Retina (tissue), 1 donor: ENCODE measurements at regions not wholly inside any gene's neighbourhood (a gene's known extent, or its start where the extent isn't known, plus 50 kb on each side); places are given as distances from the start of the nearest gene placed in this dataset.

Experiments used
- DNase-seq: peaks from one replicate; pipeline ENCODE4 v3.0.0-alpha.2; 2016

DNA sequence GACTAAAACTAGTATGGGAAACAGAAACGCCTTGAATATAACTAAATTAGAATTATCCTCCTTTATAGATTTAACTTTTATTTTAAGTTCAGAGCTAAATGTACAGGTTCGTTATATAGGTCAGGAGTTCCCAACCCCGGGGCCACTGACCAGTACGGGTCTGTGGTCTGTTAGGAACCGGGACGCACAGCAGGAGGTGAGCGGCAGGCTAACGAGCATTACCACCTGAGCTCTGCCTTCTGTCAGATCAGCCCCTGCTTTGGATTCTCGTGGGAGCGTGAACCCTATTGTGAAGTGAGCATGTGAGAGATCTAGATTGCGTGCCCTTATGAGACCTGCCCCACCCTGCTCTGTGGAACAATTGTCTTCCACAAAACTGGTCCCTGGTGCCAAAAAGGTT is 51.0 kb downstream of the FAT4 start:
- DNase-seq = no peak

DNA sequence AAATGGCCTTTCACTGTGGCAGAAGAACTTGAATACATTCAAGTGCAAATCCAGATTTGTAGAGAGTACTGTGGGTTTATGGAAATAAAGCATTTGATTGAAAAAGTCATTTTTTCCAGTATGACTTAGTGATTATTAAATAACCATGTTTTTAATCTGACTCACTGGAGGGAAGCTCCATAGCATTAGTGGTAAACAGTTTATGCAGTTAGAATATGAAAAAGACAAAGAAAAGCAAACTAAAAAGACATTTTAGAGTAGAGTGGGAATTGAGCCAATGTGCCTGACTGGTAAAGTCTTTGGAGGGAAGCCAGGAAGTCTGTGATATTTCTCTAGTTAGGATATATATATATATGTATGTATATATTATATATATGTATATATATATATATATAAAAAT is 53.4 kb downstream of the FAT4 start:
- DNase-seq = no peak

DNA sequence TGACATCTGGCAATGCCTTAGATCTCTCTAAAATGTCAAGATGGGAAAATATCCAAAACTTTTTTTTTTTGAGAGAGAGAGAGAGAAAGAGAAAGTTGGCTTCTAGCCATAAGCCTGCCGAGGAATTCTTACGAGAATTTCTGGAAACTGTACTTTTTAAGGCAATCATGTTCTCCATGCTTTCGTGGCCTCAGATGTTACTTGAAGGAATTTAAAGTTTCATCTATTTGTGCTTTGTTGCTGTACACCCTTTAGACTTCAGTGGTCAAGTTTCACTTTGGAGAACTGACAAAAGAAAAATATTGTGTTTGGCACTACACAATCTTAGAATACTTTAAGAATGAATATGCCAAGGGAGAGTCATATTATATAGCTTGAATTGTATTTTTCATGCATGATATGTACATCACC is 53.9 kb downstream of the FAT4 start:
- no peak for DNase-seq

DNA sequence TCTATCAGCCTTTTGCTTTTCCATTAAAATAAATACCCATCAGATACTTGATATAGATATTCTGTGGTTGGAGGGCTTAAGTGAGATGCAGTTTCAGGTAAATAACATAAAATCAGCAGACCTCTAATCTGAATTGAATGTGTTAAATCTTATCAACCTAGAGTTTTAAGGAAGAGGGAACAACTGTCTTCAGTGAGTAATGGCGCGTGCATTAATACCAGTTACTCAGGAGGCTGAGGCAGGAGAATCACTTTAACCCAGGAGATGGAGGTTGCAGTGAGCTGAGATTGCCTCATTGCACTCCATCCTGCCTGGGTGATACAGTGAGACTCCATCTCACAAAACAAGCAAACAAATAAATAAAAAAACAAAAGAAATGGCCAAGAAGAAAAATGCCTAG is 54.3 kb downstream of the FAT4 start:
- DNase-seq = no peak

DNA sequence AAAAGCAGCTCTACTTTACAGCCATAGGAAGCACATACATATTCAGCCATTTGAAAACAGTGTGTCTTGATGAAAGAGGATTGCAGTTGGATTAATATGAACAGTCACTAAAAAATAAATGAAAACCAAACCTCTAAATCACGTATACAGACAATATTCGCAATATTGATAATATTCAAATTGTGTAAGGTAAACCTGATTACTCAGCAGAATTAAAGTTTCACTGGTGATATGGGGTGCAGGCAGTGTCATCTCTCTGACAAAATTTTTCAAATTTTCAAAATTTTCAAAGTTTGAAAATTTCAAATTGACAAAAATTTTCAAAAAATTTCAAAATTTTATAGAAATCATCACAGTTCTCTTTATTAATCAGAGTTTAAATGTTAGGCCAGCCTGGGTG is 55.7 kb downstream of the FAT4 start:
- no peak for DNase-seq

DNA sequence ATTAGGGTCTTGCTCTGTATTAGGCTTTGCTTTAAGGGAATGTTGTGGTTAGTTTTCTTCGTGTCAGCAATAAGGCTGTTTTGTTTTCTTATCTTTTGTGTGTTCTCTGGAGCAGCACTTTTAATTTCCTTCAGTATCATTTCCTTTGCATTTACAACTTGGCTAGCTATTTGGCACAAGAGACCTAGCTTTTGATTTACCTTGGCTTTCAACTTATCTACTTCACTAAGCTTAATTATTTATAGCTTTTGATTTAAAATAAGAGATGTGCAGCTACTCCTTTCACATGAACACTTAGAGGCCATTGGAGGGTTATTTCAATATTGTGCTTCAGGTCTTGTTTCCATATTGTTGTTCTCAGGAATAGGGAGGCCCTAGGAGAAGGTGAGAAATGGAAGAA is 68.2 kb downstream of the FAT4 start:
- DNase-seq = no peak

DNA sequence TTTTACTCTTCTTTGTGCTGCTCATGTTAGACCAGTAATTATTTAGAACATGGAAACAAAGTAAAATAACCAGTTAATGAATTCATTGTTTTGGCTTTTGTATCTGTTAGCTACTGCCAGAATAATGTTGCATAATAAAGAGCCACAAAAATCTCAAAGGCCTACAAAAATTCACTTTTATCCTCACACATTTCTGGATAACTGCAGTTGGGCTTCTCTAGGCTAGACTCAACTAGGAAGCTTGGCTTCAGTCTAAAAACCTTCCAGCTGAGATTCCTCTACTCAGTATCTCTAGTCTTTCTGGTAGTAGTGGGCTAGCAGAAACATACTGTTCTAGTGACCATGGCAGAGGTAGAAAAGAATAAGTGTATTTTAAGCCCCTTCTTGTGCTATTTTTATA is 73.0 kb downstream of the FAT4 start:
- DNase-seq = no peak

DNA sequence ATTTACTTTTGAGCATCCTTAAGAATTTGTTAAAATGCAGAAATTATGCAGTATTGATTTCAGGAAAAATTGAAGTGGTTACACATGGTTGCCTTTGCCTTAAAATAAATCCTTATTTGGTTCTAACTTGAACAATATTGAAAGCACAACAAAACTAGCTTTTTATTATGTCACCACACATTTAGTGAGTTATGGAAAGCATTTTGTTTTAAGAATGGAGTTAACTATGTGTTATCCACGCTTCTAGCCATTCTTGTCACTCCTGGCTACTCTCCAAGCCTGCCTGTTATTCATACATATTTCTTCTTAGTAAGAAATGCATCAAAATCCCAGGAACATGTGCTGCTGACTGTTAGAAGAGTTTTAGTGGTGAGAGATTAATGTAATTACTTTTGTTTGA is 73.9 kb downstream of the FAT4 start:
- DNase-seq = no peak

DNA sequence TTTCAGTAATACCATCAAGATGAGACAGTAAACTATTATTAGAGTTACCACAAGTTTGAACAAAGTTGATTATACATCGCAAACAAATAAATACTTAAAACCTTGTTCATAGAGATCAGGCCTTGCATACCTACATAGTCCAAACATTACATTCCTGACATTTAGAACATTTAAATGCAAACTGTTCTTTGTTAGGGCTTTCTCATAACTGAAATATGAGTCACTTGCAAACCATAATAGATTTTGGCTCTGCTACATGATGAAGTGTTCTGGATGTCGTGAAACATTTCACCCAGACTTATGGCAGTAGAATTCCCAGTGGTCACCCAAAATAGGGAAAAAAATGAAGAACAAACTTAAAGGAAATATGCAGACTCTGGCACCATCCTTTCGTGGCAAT is 75.0 kb downstream of the FAT4 start:
- DNase-seq = no peak

DNA sequence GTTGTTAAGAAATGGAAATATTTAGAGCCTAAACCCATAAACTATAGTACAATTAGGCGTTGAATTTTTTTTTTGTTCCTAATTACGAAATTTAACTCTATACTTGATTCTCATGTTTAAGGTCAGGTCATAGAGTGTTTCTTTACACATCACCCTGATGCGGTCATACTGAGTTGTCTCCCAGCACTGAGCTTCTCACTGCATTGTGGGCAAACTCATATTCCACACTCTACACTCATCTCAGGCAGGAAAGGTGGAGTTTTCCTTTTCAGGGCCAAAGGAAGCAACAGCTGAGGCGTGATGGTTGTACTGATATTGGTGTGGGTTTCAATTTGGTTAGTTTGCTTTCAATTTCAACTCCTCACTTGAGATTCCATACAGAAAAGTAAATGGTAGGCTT is 75.4 kb downstream of the FAT4 start:
- no peak for DNase-seq

DNA sequence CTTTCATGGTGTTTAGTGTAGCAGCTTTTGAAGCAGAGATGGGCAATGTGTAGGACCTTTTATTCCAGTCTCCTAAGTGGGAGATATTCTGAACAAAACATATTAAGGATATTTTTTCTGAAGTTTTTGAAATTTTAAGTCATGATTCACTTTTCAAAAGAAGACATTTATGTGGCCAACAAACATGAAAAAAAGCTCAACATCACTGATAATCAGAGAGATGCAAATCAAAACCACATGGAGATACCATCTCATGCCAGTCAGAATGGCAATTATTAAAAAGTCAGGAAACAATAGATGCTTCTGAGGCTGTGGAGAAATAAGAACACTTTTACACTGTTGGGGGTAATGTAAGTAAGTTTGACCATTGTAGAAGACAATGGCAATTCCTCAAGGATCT is 76.0 kb downstream of the FAT4 start:
- DNase-seq = no peak

DNA sequence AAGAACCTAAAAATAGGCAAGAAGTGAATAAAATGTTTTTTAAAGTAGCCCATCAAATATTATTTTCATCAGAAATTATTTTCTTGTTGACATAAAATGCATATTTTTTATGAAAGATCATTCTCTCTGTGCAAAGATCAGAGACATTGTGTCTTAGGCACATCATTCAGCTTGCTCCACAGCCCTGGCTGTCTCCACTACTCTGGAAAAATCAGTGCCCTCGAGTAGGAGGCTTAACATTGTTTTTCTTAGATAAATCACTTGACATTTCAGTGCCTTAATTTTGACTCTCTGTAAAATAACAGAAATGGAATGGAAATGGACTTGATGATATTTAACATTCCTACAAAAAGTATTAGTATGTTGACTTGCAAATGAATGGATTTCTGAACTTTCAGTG is 77.9 kb downstream of the FAT4 start:
- DNase-seq = no peak

DNA sequence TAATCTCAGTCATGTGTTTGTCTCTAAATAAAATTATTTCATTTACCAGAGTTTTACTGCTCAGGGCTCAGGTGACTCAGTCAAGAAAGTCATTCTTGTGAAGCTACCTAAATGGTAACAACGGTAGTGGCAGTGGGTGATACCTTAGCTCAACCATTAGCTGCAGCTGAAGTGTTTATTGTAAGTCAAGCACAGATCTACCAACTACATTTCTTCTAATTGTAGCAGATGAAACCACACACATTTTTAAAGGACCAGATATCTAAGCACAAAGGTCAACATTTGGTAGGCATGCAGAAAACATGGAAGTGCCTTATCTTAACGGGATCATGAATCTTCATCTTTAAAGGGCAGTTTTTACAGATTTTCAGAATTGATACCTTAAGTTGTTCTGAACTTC is 79.1 kb downstream of the FAT4 start:
- DNase-seq = no peak

DNA sequence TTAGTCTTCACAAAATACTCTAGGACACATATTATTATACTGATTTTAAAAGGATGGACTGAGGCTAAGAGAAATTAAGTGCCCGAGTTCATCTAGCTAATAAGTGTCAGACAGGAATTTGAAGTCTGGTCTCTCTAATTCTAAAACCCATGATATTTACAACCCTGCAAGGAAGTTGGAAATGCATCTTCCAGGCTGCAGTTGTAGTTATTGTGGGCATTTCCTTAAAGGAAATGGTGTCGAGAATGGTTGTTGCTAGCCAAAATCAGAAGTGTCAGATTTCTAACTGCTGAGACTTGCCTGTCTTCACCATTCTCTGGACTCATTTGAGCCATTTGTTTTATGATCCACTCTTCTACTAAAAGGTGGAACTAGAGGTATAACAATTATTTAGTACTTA is 82.5 kb downstream of the FAT4 start:
- no peak for DNase-seq

DNA sequence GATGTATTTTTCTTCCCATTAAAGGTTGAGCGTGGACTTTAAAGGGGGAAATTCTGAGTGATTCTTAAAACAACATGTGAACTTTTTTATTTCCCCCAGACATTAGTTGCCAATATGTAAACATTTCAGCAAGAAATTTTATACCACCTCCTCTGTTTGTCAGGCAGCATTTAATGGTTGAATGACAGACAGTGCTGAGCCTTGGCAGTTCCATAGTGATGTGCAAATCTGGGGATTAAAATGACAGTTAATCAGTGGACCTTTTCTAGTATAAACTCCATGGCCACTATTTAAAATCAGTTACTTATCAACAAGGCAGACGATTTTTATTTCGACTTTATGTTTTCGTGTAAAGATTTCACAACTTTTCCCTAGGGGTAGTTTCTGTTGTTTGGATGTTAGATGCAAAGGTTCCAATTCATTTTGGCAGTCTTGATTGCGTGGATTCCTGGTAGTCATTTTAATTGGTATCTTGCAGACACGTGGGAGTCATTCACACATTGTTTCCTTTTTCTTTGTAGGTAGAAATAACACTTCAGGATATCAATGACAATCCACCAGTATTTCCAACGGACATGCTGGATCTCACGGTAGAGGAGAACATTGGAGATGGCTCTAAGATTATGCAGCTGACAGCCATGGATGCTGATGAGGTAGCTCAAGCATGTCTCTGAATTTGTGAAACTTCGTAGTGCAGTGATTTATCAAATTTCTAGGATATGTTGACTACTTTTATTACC is 83.7 kb downstream of the FAT4 start:
- peak; percentile 51 for DNase-seq

DNA sequence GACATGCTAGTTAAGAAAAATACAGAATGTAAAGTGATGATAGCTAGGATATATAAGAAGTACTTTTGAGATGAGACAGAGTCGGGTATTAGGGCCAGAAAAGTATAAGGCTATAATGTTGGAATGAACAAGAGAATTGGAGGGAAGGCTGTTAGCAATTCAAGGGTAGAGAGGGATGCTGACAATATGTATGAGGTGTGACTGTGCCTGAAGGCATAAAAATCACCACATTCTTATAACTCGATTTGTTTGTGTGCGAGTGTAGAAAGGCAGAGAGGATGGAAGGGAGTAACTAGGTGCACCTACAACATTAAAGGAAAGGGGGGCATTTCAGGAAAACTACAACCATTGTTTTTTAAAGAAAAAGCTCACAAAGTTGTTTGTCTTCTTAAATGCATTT is 86.0 kb downstream of the FAT4 start:
- no peak for DNase-seq

DNA sequence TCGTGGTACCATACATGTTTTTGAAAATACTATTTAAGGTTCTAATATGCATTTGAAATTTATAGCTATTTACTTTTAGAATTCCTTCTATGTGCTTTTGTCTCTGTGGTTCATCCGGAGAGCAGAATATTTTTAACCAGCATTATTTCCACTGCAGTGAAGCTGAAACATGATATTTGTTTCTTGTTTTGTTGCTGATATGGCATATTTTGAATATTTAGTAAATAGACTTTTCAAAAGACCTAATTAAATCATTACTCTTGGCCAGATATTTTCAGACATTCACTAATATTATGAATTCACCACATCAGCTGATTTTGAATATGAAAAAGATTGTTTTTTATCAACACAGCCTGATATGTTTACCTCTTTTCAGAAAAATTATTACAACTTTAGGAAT is 87.0 kb downstream of the FAT4 start:
- no peak for DNase-seq

DNA sequence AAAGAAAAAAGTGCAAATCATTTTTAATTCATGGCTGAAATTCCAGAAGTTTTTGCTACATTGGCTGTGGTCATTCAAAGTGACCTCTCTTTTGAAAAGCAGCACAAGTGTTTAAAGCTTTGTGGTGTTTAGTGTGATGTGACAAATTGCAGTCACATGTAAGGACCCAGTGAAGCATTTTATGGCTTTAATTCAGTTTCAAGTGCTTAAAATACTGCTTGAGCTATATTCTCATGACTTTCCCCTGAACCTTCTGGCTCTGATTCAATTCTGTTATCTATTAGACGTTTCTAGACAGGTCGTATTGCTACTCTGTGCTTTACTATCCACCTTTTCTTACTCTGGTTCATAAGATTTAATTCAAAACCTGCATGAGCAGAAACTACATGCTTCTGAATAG is 105.8 kb downstream of the FAT4 start:
- DNase-seq = no peak

DNA sequence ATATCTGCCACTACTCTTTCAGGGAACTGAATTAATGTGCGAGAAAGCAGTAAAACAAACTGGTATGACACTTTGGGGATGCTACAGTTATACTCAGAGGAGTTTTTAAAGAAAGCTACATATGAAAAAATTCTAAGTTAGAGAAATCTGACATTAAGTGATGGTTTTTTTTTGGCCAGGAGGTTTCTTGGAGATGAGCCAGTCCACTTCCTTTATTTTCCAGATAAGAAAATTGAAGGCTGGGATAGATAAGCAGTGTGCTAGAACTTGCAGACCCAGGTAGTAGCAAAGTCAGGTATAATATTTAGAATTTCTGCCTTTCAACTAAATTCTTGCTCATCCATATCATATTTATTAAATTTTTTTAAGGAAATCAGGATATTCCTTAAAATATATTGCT is 106.8 kb downstream of the FAT4 start:
- DNase-seq = no peak

DNA sequence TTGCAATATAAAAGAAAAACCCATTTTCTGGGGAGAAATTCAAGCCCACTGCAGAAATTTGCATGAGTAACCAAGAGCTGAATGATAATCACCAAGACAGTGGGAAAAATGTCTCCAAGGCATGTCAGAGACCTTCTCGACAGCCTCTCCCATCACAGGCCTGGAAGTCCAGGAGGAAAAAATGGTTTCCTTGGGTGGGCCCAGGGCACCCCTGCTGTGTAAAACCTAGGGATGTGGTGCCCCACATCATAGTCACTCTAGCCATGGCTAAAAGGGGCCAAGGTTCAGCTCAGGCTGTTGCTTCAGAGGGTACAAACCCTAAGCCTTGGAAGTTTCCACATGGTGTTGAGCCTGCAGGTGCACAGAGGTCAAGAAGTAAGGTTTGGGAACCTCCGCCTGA is 108.4 kb downstream of the FAT4 start:
- DNase-seq = no peak

DNA sequence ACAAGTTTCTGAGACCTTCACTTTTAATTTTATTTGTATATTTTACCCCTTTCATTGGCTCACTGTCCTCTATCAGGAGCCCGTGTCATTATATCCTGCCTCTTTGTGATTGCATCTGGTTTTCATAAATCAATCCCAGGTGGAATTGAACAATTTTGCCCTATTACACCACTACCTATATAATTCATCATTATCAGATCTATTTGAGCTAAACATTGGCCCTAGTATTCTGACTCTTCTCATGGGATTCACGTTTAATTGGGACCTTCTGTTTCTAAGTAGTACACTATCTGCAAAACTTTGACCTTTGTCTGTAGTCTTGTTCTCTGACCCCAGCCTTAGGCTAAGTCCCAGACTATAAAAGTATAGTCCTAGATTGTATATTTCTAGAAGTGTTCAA is 114.1 kb downstream of the FAT4 start:
- no peak for DNase-seq

DNA sequence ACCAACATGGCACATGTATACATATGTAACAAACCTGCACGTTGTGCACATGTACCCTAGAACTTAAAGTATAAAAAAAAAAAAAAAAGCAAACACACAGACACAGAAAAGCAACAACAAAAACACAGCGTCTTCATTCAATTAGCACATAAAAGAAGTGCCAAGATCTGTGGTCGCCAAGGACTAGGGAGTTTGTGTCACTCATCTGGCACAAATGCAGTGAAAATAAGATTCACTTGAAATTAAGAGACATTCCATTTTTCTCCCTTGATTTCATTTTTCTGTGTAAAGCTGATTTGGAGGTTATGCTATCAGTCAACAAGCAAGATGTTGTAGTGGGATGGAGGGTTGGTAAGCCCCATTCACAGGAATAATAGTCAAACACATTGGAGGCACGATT is 115.3 kb downstream of the FAT4 start:
- DNase-seq = no peak

DNA sequence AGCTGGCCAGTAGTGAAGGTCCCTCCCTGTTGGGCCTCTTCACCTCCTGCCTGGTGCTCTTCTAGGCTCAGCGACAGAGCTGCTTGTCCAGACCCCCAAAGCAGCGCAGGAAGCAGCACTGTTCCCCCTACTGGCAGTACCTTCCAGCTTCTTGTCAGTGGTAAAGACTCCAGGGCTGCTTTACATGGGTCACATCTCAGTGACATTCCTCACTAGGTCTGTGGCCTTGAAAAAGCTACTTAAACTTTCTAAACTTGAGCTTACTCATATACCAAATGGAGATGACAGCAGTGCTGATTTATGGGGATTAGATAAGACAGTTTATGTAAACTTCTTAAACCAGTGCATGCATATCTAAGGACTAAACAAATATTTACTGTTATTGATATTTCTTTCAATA is 117.3 kb downstream of the FAT4 start:
- DNase-seq = no peak

DNA sequence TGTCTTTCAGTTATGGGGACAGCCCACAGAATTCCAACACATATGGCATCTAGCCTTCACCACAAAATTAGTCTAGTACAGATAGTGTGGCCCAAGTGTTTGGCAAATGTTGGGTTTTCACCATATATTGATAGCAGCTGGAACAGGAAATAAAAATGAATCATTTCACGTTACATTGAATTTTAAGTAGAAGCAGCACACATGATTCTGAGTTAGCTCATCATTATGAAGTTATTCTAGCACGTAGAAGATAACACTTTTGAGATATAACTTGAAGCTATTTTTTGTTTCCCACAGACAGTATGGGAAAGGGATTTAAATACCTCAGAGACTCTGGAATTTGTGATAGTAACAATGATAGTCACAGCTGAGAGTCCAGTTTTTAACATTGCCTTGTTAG is 118.7 kb downstream of the FAT4 start:
- no peak for DNase-seq

DNA sequence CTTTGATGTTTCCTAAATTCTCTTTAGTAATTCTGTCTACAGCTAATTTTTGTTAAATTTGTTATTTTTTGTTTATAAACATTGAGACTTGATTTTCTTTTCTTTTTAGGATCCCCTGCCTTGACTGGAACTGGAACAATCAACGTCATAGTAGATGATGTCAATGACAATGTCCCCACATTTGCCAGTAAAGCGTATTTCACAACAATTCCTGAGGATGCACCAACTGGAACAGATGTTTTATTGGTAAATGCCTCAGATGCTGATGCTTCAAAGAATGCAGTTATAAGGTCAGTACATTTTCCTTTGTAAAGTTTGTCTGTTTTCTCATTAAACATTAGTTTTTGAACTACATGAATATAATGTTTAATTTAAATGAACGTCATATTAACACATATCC is 119.4 kb downstream of the FAT4 start:
- DNase-seq = no peak

DNA sequence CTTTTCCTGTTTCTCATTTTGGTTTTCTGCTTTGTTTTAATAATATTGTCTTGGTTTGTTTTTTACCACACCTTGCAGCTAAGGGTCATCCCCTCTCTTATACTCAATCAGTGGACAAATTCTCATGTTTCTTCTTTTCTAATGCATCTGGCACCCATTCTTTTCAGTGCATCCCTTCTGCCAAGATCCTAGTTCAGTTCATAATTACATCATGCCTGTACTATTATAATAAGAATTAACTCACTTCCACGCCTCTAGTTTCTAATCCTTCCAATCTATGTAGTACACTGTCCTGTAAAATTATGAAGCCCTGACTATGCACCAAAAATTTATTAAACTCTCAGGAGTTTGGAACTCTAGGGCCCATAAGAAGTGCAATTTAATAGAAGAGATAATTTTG is 126.1 kb downstream of the FAT4 start:
- no peak for DNase-seq
